ENCODE measurements at regions not wholly inside any gene's neighbourhood (a gene's known extent, or its start where the extent isn't known, plus 50 kb on each side); places are given as distances from the start of the nearest gene placed in this dataset.

DNA sequence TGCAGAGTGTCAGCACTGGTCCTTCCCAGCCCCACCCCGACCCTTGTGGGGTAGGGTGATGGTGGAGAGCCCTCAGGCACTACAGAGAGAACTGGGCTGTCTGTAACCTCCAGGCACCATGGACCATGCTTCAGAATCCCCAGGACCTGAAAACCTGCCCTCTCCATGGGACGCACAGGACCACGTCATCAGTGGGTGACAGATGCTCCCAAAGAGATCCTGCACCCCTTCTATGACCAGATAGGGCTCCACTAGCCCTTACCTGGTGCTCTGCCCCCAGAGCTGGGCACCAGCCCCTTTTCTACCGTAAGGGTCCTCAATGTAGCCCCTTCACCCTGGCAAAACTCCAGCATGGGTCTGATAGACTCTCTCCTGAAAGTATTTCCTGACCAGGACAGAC lies 165.9 kb upstream of the NECTIN1 start:
- TF ChIP-seq, protein P1, sequence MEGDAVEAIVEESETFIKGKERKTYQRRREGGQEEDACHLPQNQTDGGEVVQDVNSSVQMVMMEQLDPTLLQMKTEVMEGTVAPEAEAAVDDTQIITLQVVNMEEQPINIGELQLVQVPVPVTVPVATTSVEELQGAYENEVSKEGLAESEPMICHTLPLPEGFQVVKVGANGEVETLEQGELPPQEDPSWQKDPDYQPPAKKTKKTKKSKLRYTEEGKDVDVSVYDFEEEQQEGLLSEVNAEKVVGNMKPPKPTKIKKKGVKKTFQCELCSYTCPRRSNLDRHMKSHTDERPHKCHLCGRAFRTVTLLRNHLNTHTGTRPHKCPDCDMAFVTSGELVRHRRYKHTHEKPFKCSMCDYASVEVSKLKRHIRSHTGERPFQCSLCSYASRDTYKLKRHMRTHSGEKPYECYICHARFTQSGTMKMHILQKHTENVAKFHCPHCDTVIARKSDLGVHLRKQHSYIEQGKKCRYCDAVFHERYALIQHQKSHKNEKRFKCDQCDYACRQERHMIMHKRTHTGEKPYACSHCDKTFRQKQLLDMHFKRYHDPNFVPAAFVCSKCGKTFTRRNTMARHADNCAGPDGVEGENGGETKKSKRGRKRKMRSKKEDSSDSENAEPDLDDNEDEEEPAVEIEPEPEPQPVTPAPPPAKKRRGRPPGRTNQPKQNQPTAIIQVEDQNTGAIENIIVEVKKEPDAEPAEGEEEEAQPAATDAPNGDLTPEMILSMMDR (IDR thresholded peaks at IDR 0.05): no peak
- no peak for TF ChIP-seq POLR2A (IDR thresholded peaks at IDR 0.05)
